ENCODE measurements at regions not wholly inside any gene's neighbourhood (a gene's known extent, or its start where the extent isn't known, plus 50 kb on each side); places are given as distances from the start of the nearest gene placed in this dataset.

DNA sequence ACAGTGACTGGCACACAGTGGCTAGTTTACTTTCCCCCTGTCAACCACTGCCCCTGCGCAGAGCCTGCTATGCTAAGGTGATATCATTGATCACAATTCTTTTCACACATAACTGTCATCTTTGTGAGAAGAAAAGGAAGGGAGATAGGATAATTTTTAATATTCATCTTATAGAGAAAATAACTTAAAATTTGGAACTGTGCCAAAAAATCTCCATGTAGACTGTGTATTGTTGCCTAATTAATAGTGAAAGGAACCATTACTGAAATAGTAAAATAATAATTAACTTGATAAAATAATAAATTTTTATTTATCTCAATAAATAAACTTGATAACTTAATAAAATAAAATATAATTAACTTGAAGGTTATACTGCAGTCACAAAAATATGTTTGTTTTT is 1069.4 kb downstream of the C4orf33 start:
- no peak for DNase-seq (ENCODE audit: low read depth in 2 of 2)

DNA sequence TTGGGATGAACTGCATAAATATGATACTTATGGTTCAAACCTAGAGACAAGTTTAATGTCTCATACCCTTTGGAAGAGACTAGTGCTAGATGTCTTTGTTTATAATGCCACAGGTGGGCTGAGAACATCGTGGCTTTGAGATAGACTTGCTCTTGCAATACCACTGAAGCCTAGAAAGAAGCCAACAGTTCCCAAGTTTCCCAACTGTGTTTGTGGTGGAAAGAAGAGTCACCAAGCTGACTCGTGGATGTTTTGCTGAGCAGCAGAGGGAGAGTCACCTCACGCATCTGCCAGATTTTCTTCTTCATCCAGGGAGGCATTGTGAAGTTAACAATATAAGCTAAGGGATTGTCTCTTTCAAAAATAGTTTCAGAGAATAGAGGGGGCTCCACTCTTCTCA is 1076.2 kb downstream of the C4orf33 start:
- DNase-seq (ENCODE audit: low read depth in 2 of 2) = no peak

DNA sequence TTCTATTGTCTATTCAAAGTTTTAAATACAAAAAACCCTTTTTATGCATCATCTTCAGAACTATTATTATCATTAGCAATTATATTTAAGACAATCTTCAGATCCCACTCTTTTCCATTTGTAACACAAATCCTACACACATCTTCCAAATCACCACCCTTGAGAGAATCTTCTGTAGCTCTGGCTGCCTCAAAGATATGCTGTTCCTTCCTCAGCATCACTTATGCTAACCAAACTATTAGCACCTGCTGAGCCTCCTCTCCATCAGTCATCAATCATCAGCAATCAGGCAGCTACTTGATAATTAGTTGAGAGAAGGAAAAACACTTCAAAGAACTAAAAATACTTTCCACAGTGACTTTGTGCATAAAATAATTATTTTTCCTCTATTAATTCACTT is 1082.2 kb downstream of the C4orf33 start:
- no peak for DNase-seq (ENCODE audit: low read depth in 2 of 2)

GRCh38 chr4:130183096-130183495 is 1087.1 kb downstream of the C4orf33 start:
- DNase-seq (ENCODE audit: low read depth in 2 of 2) = no peak

DNA sequence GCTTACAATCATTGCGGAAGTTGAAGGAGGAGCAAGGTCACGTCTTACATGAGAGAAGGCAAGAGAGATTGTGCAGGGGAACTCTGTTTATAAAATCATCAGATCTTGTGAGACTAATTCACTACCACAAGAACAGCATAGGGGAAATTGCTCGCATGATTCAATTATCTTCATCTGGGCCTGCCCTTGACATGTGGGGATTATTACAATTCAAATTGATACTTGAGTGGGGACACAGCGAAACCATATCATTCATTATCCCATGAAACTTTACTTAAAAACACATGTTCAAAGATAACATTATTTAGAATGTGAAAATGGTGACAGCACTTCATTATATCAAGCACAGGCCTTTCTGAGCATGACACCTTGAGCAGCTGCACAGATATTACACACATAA is 1087.8 kb downstream of the C4orf33 start:
- DNase-seq (ENCODE audit: low read depth in 2 of 2) = no peak

DNA sequence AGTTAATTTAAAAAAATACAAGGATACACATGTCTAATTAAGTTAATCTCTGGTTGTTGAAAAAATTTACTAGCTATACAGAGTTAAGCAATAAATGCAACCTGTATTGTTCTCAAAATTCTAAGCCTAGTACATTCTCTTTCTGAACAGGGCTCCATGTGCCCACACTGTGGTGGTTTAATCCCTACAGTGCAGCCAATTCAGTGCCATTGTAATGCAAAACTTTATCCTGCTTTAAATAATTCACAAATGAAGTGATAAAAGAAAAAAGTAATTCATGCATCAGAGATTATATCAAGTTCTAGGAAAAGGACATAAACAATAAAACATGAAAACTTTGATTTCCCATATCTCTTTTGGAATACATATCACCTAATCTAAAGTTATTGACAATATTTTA is 1089.2 kb downstream of the C4orf33 start:
- DNase-seq (ENCODE audit: low read depth in 2 of 2) = no peak

DNA sequence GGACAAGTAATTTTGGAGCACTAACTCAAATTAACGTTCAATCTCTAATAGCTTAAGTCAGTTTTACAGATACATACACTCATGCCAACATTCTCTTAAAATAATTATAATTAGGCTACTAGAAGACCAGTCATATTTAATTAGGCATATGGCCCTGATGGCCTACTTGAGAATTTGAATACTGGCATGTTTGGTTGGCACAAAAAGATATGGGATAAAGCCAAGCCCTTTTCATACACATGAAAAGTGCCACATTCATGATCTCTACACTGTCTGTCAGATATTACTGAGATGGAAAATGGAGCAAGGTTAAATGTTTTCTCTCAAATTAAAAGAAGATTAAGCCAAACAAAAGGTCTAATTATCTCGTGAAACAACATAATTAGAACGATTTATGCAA is 1091.0 kb downstream of the C4orf33 start:
- DNase-seq (ENCODE audit: low read depth in 2 of 2) = no peak

DNA sequence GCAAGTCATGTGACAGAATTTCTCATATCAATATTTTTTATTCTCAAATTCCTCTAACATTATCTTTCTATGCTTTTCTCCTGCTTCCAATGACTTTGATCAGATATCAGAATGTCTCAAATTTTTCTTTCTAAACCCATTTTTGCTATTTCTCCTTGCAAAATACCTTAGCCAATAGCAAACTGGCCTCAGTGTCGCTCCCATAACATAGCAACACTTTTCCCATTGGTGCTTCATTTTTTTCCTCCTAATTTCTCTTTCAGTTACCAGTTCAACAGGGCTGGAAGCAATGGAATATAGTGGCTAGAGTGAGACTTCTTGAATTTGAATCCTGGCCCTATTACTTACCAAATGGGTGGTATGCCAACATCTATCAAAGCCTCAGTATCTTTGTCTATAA is 1091.6 kb downstream of the C4orf33 start:
- DNase-seq (ENCODE audit: low read depth in 2 of 2) = no peak

DNA sequence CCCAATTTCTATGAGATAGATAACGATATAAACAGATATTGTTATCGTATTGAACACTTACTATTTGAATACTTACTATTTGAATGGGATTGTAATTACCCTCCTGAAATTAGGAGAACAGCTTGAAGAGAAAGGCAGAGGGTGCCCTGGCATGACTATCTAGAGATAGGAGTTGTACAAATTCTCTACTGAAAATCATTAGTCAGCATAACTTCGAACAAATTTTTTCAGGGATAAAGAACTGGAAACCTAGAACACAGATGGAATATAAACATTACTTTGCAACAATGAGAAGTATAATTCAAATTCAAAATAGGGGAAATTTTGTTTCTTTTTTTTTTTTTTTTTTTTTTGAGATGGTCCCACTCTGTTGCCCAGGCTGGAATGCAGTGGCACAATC is 1096.8 kb downstream of the C4orf33 start:
- DNase-seq (ENCODE audit: low read depth in 2 of 2) = no peak

DNA sequence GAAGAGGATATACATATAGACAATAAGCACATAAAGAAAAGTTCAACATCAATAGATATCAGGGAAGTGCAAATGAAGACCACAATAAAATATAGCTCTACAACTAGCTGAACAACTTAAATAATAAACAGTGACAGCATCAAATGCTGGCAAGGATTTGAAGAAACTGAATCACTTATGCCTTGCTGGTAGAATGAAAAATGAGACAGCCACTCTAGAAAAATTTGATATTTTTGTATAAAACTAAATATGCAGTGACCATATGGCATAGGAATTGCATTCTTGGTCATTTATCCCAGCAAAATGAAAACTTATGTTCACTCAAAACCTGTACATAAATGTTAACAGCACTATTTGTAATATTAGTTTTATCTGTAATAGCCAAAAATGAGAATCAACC is 1102.0 kb downstream of the C4orf33 start:
- DNase-seq (ENCODE audit: low read depth in 2 of 2) = no peak

DNA sequence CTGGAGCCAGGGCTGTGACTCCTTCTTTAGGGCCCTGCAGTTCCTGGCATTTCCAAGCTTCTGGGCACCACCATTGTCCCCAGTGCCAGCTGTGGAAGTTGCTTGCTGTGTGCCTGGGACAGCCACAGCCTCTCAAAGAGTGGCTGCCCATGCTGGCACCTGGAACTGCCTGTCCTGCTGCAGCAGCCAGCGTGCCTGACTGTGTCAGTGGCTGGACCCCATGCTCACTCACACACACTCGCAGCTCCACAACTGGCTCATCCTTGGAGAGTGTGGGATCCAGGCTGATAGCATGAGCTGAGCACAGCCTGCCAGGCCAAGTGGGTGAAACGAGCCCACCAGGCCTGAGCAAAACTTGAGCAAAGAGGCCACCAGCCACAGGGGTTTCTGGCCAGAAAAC is 1107.6 kb downstream of the C4orf33 start:
- no peak for DNase-seq (ENCODE audit: low read depth in 2 of 2)

GRCh38 chr4:130210864-130211263 is 1114.9 kb downstream of the C4orf33 start:
- DNase-seq (ENCODE audit: low read depth in 2 of 2) = no peak

- no peak for DNase-seq (ENCODE audit: low read depth in 2 of 2)
These were observed 1118.3 kb downstream of the C4orf33 start for GRCh38 chr4:130214268-130214667.

GRCh38 chr4:130233377-130234047 is 1137.6 kb downstream of the C4orf33 start:
- no peak for DNase-seq (ENCODE audit: low read depth in 2 of 2)

- no peak for DNase-seq (ENCODE audit: low read depth in 2 of 2)
These were observed 1142.2 kb downstream of the C4orf33 start for GRCh38 chr4:130238121-130238520.

DNA sequence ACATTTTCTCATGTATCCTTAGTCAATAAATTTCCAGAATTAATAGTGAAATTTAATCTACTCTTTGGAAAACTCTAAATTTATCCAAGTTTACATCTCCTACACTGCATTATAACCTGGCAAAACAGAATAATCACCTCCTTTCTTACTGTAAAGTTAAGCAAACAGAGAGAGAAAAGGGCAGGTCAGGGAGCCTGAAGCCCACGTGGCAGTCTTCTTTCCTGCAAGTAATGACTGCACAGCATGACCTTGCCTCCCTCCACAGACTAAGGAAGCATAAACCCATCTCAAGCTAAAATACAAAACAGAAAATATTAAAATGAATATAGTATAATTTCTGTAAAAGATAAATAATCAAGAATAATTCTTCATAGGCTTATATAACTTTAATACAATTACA is 1153.0 kb downstream of the C4orf33 start:
- DNase-seq (ENCODE audit: low read depth in 2 of 2) = no peak

- no peak for DNase-seq (ENCODE audit: low read depth in 2 of 2)
These were observed 1161.3 kb downstream of the C4orf33 start for GRCh38 chr4:130257271-130257670.

- DNase-seq (ENCODE audit: low read depth in 2 of 2) = no peak
These were observed 1170.9 kb downstream of the C4orf33 start for GRCh38 chr4:130266814-130267213.

- DNase-seq (ENCODE audit: low read depth in 2 of 2) = no peak
These were observed 1192.6 kb downstream of the C4orf33 start for GRCh38 chr4:130288576-130288975.

DNA sequence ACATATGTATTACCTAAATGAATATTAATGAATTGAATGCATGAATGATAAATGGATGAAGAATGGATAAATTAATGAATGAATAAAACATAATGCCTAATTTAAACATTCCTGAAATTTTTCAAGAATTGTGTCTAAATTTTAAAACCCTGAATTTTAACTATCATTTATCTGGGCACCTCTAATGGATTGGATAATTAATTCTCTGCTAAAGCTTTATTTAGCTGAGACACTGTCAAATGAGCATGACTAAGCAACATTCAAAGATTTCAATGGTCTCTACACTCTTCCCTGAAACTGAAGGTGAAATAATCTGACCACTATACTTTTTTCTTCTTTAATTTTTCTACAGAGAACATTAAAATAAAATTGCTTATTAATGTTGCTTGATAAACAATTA is 1197.7 kb downstream of the C4orf33 start:
- no peak for DNase-seq (ENCODE audit: low read depth in 2 of 2)

- no peak for DNase-seq (ENCODE audit: low read depth in 2 of 2)
These were observed 1200.5 kb downstream of the C4orf33 start for GRCh38 chr4:130296448-130296847.

- DNase-seq (ENCODE audit: low read depth in 2 of 2) = no peak
These were observed 1210.6 kb downstream of the C4orf33 start for GRCh38 chr4:130306566-130306965.

DNA sequence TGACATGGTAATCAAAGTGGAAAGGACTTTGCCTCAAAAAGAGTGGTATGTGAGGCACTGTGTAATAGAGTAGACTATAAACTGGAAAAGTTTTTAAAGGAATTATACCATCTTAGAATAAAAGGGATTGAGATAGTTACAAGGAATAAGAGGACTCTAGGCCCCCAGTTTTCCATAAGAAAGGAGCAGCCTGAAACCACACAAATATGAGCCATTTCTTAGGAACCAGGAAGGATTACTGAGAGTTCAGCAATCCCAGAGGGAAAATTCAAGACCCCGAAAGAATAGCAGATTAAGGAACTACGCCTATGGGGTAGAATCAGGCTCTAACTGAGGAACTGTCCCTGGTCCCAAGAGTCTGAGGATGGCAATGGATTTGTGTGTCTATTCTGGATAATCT is 1213.3 kb downstream of the C4orf33 start:
- no peak for DNase-seq (ENCODE audit: low read depth in 2 of 2)

GRCh38 chr4:130322439-130322838 is 1226.5 kb downstream of the C4orf33 start:
- no peak for DNase-seq (ENCODE audit: low read depth in 2 of 2)

All from activated CD8-positive, alpha-beta memory T cell treated with anti-CD3 and anti-CD28 coated beads for 4 hours (primary cell).